ENCODE measurements at regions not wholly inside any gene's neighbourhood (a gene's known extent, or its start where the extent isn't known, plus 50 kb on each side); places are given as distances from the start of the nearest gene placed in this dataset.

DNA sequence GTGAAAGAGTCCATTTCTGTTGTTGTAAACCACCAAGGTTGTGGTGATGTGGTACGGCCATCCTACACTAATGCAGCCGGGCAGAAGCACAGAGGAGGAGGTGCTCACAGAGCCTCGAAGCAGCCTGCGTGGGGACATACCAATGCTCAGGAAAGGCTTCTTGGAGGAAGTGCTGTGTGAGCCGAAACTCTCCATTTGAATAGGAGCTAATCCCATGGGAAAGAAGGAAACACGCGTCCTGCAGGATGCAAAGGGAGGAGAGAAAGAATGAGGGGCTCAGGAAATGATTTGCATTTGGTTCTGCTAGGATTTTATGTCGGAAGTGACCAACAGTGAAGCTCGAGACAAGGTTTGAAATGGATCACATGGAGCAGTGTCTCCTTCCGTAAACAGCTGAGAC lies 477.9 kb upstream of the ANKRD30A start:
- no peak for TF ChIP-seq CTCF (IDR thresholded peaks at IDR 0.05)
- no peak for TF ChIP-seq POLR2A (IDR thresholded peaks at IDR 0.05)
- TF ChIP-seq EP300 (IDR thresholded peaks at IDR 0.05): no peak
- TF ChIP-seq POLR2AphosphoS5 (IDR thresholded peaks at IDR 0.05): no peak

Measured in upper lobe of left lung (tissue), 4 donors.